Left forelimb (tissue), 1 donor: ENCODE measurements at regions not wholly inside any gene's neighbourhood (a gene's known extent, or its start where the extent isn't known, plus 50 kb on each side); places are given as distances from the start of the nearest gene placed in this dataset.

Source experiments
- DNase-seq: peaks from one replicate; pipeline ENCODE4 v3.0.0-alpha.2; 2018; ENCODE audit warnings: low spot score

GRCh38 chr16:54479546-54479945, 193.0 kb upstream of the IRX3 start:
- DNase-seq, result no peak

- no peak for DNase-seq
Observed at GRCh38 chr16:54477714-54478113, 191.1 kb upstream of the IRX3 start.

- DNase-seq, result no peak
Observed at GRCh38 chr16:54475019-54475601, 188.5 kb upstream of the IRX3 start.

GRCh38 chr16:54473226-54473993, 186.8 kb upstream of the IRX3 start:
- DNase-seq, result no peak

- no peak for DNase-seq
Observed at GRCh38 chr16:54467398-54467797, 180.8 kb upstream of the IRX3 start.

- DNase-seq, result no peak
Observed at GRCh38 chr16:54466233-54466632, 179.6 kb upstream of the IRX3 start.

GRCh38 chr16:54465063-54465462, 178.5 kb upstream of the IRX3 start:
- DNase-seq, result no peak

- no peak for DNase-seq
Observed at GRCh38 chr16:54462771-54463170, 176.2 kb upstream of the IRX3 start.

GRCh38 chr16:54462151-54462651, 175.6 kb upstream of the IRX3 start:
- DNase-seq, result no peak

- no peak for DNase-seq
Observed at GRCh38 chr16:54460263-54460860, 173.8 kb upstream of the IRX3 start.

- DNase-seq, result no peak
Observed at GRCh38 chr16:54459509-54460262, 173.1 kb upstream of the IRX3 start.

- DNase-seq, result no peak
Observed at GRCh38 chr16:54458923-54459322, 172.3 kb upstream of the IRX3 start.

GRCh38 chr16:54456291-54456690, 169.7 kb upstream of the IRX3 start:
- DNase-seq, result no peak

GRCh38 chr16:54455030-54455725, 168.6 kb upstream of the IRX3 start:
- DNase-seq, result no peak

GRCh38 chr16:54454616-54455015, 168.0 kb upstream of the IRX3 start:
- DNase-seq, result no peak

GRCh38 chr16:54453871-54454270, 167.3 kb upstream of the IRX3 start:
- DNase-seq, result no peak

- no peak for DNase-seq
Observed at GRCh38 chr16:54447576-54448440, 161.2 kb upstream of the IRX3 start.

- no peak for DNase-seq
Observed at GRCh38 chr16:54446639-54447038, 160.1 kb upstream of the IRX3 start.

GRCh38 chr16:54444851-54445458, 158.4 kb upstream of the IRX3 start:
- DNase-seq, result no peak

GRCh38 chr16:54443839-54444238, 157.3 kb upstream of the IRX3 start:
- DNase-seq, result no peak
